Neural progenitor cell (in vitro differentiated cells): ENCODE measurements at regions not wholly inside any gene's neighbourhood (a gene's known extent, or its start where the extent isn't known, plus 50 kb on each side); places are given as distances from the start of the nearest gene placed in this dataset.

Experiments used
- CTCF ChIP-seq: fragments of 200-600 bp; sonication (generic); IDR thresholded peaks from 2 replicates; pipeline ENCODE4 v1.5.1; 2017; ENCODE audit warnings: antibody characterized with exemption, mild to moderate bottlenecking
- EZH2 ChIP-seq: fragments of 200-600 bp; sonication (generic); IDR thresholded peaks from 2 replicates; pipeline ENCODE4 v1.6.1; 2017; ENCODE audit warnings: antibody characterized with exemption, mild to moderate bottlenecking, moderate library complexity
- EZH2phosphoT487 ChIP-seq: fragments of 200-600 bp; sonication (generic); IDR thresholded peaks from 2 replicates; pipeline ENCODE4 v1.6.1; 2017; ENCODE audit warnings: antibody characterized with exemption

- TF ChIP-seq CTCF (no peak), EZH2 (no peak), EZH2phosphoT487 (no peak)
Observed at GRCh38 chr6:125477156-125477555, 175.4 kb upstream of the HDDC2 start.
